PC-3 (cell line): ENCODE measurements at regions not wholly inside any gene's neighbourhood (a gene's known extent, or its start where the extent isn't known, plus 50 kb on each side); places are given as distances from the start of the nearest gene placed in this dataset.

Source experiments
- ATAC-seq: fragments of 200-7000 bp; cut with Tn5 transposase; 2 replicates; pipeline ENCODE4 v1.9.1; 2020; ENCODE audit warnings: mild to moderate bottlenecking, moderate library complexity
- BruUV-seq: library from RNA; stranded (reverse); fragments of 400-500 nt; replicated peaks from 2 replicates; lab custom pipeline; 2021; lab: Mats Ljungman, UMichigan
- CTCF ChIA-PET: fragments of 300-600 bp; sonication (Branson Sonifier 250); formaldehyde crosslinking; loops from one replicate; lab custom pipeline; 2022; ENCODE audit warnings: antibody characterized with exemption; lab: Charles Lee
- POLR2A ChIA-PET: fragments of 300-600 bp; sonication (Branson Sonifier 250); formaldehyde crosslinking; loops from one replicate; lab custom pipeline; 2022; ENCODE audit warnings: antibody characterized with exemption; ENCODE audit not compliant: unreplicated experiment; lab: Charles Lee
- DNase-seq: peaks from one replicate; pipeline ENCODE4 v3.0.0-alpha.2; 2015
- H2AFZ ChIP-seq: fragments of 300-600 bp; sonication (generic); 2 replicates; pipeline ENCODE4 v1.6.0; 2016; ENCODE audit warnings: antibody characterized with exemption, low read length
- H3F3A ChIP-seq: fragments of 300-600 bp; sonication (generic); one replicate; pipeline ENCODE4 v1.6.0; 2017; ENCODE audit warnings: antibody characterized with exemption, low read length, control low read depth, mild to moderate bottlenecking; ENCODE audit not compliant: unreplicated experiment
- H3K27ac ChIP-seq: fragments of 300-600 bp; sonication (generic); 2 replicates; pipeline ENCODE4 v1.5.1; 2016; ENCODE audit warnings: mild to moderate bottlenecking, low read length
- H3K27me3 ChIP-seq: fragments of 300-600 bp; sonication (generic); 2 replicates; pipeline ENCODE4 v1.6.1; 2016; ENCODE audit warnings: low read length, mixed read lengths
- H3K36me3 ChIP-seq: fragments of 300-600 bp; sonication (generic); 2 replicates; pipeline ENCODE4 v1.6.1; 2016; ENCODE audit warnings: low read depth, mixed run types, low read length, mixed read lengths
- H3K4me1 ChIP-seq: fragments of 300-600 bp; sonication (generic); 2 replicates; pipeline ENCODE4 v1.5.1; 2016; ENCODE audit warnings: low read length; ENCODE audit not compliant: insufficient read depth
- H3K4me2 ChIP-seq: fragments of 300-600 bp; sonication (generic); 2 replicates; pipeline ENCODE4 v1.6.0; 2016; ENCODE audit warnings: low read length
- H3K4me3 ChIP-seq: fragments of 300-600 bp; sonication (generic); 2 replicates; pipeline ENCODE4 v1.5.1; 2016; ENCODE audit warnings: mild to moderate bottlenecking, low read length, mixed read lengths
- H3K79me2 ChIP-seq: fragments of 300-600 bp; sonication (generic); 2 replicates; pipeline ENCODE4 v1.6.1; 2017; ENCODE audit warnings: low read length, mixed read lengths
- H3K9ac ChIP-seq: fragments of 300-600 bp; sonication (generic); 2 replicates; pipeline ENCODE4 v1.6.0; 2016; ENCODE audit warnings: mild to moderate bottlenecking, low read length
- H3K9me2 ChIP-seq: fragments of 300-600 bp; sonication (generic); replicated peaks from 2 replicates; pipeline ENCODE4 v1.6.1; 2016; ENCODE audit warnings: mixed run types, low read length, mixed read lengths
- H3K9me3 ChIP-seq: fragments of 300-600 bp; sonication (generic); 2 replicates; pipeline ENCODE4 v1.6.1; 2016; ENCODE audit warnings: low read length, mixed read lengths
- H4K20me1 ChIP-seq: fragments of 300-600 bp; sonication (generic); 2 replicates; pipeline ENCODE4 v1.6.1; 2016; ENCODE audit warnings: low read length, mixed read lengths
- EZH2 ChIP-seq: fragments of 300-600 bp; sonication (generic); IDR thresholded peaks from one replicate; pipeline ENCODE4 v1.6.1; 2017; ENCODE audit warnings: antibody characterized with exemption, mild to moderate bottlenecking, low read length; ENCODE audit not compliant: unreplicated experiment
- EZH2phosphoT487 ChIP-seq: fragments of 300-600 bp; sonication (generic); IDR thresholded peaks from 2 replicates; pipeline ENCODE4 v1.6.1; 2018; ENCODE audit warnings: mild to moderate bottlenecking, antibody characterized with exemption, low read length, borderline replicate concordance
- intact Hi-C: fragments of 100-400 bp; cut with micrococcal nuclease; formaldehyde crosslinking; loops from 2 replicates; pipeline ENCODE4 v1.9.0; 2023
- TF ChIP-seq, protein P1 (sequence below): fragments of 300-600 bp; sonication (generic); conservative IDR thresholded peaks from 2 replicates; pipeline ENCODE4 v1.5.1; 2017; ENCODE audit warnings: antibody characterized with exemption, low read depth, mild to moderate bottlenecking, low read length

DNA sequence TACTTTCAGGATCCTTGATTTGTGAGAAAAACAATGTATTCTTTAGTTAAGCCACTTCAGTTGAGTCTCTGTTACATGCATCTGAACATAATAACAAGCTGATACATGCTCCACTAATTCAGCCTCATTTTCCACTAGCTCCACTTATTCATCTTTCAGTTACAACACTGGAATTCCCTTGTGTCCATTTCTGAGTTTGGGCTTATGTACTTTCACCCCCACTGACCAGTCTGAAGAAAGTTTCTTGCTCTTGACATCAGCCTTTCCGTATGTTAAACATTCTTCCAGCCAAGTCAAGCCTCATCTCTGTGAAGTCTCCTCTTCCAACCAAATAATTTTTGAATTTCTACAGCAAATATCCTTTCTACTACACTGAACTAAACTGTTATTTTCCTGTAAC, 592.5 kb upstream of the NOVA1 start:
- Histone ChIP-seq H3K79me2 (no peaks in the 10 kb centered on the region), H3K9me2 (no peaks in the 10 kb centered on the region), H3F3A (no peaks in the 10 kb centered on the region), H3K27me3 (no peaks in the 10 kb centered on the region; the same call in 1 of the 2 replicates), H3K4me3 (no peak overlapping the region), H3K36me3 (no peaks in the 10 kb centered on the region), H3K4me1 (no peaks in the 10 kb centered on the region), H3K9me3 (no peaks in the 10 kb centered on the region), H4K20me1 (no peaks in the 10 kb centered on the region), H3K27ac (no peak overlapping the region), H3K4me2 (no peak overlapping the region), H3K9ac (no peak overlapping the region), H2AFZ (no peak overlapping the region)
- TF ChIP-seq EZH2 (no peak), EZH2phosphoT487 (no peak)
- TF ChIP-seq, protein P1, sequence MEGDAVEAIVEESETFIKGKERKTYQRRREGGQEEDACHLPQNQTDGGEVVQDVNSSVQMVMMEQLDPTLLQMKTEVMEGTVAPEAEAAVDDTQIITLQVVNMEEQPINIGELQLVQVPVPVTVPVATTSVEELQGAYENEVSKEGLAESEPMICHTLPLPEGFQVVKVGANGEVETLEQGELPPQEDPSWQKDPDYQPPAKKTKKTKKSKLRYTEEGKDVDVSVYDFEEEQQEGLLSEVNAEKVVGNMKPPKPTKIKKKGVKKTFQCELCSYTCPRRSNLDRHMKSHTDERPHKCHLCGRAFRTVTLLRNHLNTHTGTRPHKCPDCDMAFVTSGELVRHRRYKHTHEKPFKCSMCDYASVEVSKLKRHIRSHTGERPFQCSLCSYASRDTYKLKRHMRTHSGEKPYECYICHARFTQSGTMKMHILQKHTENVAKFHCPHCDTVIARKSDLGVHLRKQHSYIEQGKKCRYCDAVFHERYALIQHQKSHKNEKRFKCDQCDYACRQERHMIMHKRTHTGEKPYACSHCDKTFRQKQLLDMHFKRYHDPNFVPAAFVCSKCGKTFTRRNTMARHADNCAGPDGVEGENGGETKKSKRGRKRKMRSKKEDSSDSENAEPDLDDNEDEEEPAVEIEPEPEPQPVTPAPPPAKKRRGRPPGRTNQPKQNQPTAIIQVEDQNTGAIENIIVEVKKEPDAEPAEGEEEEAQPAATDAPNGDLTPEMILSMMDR: no peak
- CTCF ChIA-PET: interaction anchor here (0.5 kb wide), 1 partner anchor 188 kb away, joined by 4 read pairs; no protein-coding TSS in a partner anchor
- POLR2A ChIA-PET: no interaction called here
- intact Hi-C loops: no loop called here
- DNase-seq (no peak), ATAC-seq (no peak)
- no TSS peak for BruUV-seq

DNA sequence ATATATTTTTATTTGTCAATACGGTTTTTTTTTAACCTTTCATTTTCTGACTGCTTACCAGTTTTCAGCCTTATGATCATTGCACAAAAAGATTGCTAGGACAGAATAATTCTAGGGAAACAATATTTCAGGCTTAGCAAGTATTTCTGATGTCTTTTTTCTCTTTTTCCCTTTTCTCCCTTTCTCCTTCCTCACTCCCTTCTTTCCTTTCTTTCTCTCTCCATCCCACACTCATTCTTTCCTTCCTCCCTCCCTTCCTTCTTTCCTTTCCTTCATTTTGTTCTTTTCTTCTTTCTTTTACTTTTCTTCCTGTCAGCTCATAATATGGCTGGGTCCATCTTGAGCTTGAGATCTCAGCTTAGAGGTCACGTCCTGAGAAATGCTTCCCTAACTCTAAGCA, 601.4 kb upstream of the NOVA1 start:
- Histone ChIP-seq H2AFZ (no peak overlapping the region), H3K4me1 (no peaks in the 10 kb centered on the region), H3K36me3 (no peaks in the 10 kb centered on the region), H3K9me2 (no peaks in the 10 kb centered on the region), H3K27ac (no peak overlapping the region), H3K9me3 (no peaks in the 10 kb centered on the region), H3F3A (no peaks in the 10 kb centered on the region), H3K4me3 (no peak overlapping the region), H3K27me3 (no peaks in the 10 kb centered on the region), H3K79me2 (no peaks in the 10 kb centered on the region), H4K20me1 (no peaks in the 10 kb centered on the region), H3K9ac (no peak overlapping the region), H3K4me2 (no peak overlapping the region)
- BruUV-seq: no TSS peak
- no peak for DNase-seq
- intact Hi-C loops: no loop called here
- no peak for ATAC-seq
- CTCF ChIA-PET: no interaction called here
- TF ChIP-seq EZH2phosphoT487 (no peak), EZH2 (no peak)
- TF ChIP-seq, protein P1: no peak
- POLR2A ChIA-PET: no interaction called here

DNA sequence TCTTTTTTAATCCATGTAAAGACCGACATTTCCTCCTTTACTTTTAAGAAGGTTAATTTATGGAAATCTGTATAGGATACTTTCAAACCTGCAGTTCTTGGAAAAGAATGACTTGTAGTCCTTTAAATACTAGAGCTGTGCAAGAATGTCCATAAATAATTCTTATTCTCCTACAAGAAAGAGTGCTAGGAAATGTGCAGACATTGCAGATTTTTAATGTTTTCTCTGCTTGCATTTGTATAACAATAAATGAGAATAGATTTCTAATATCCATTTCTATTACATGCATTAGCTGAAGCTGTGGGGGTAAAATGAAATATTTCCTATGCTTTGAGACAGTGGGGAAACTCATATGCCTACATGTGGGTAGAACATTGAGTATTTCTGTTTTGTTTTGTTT, 607.2 kb upstream of the NOVA1 start:
- no TSS peak for BruUV-seq
- DNase-seq (no peak), ATAC-seq (no peak)
- ChIA-PET POLR2A (interaction anchor here (0.7 kb wide), 1 partner anchor 226 kb away, joined by 3 read pairs; no protein-coding TSS in a partner anchor), CTCF (no interaction called here)
- H3K79me2 ChIP-seq: no peaks in the 10 kb centered on the region
- no peaks in the 10 kb centered on the region for H3K36me3 ChIP-seq
- no peak overlapping the region for H3K4me2 ChIP-seq
- H3K9me2 ChIP-seq: no peaks in the 10 kb centered on the region
- H3F3A ChIP-seq: no peaks in the 10 kb centered on the region
- H4K20me1 ChIP-seq: no peaks in the 10 kb centered on the region
- intact Hi-C loops: no loop called here
- no peaks in the 10 kb centered on the region for H3K4me1 ChIP-seq
- no peak overlapping the region for H3K27ac ChIP-seq
- H3K27me3 ChIP-seq: no peaks in the 10 kb centered on the region
- no peak overlapping the region for H2AFZ ChIP-seq
- no peak overlapping the region for H3K4me3 ChIP-seq
- TF ChIP-seq EZH2phosphoT487: no peak
- TF ChIP-seq, protein P1: no peak
- no peak for TF ChIP-seq EZH2
- no peaks in the 10 kb centered on the region for H3K9me3 ChIP-seq
- H3K9ac ChIP-seq: no peak overlapping the region
